Cerebellar cortex (tissue), 1 donor: ENCODE measurements at regions not wholly inside any gene's neighbourhood (a gene's known extent, or its start where the extent isn't known, plus 50 kb on each side); places are given as distances from the start of the nearest gene placed in this dataset.
A peak's percentile ranks its signal among the peaks of the same experiment; 100 is the strongest.

Source experiments
- DNase-seq: peaks from one replicate; pipeline ENCODE4 v3.0.0-alpha.2; 2015; ENCODE audit warnings: low spot score

DNA sequence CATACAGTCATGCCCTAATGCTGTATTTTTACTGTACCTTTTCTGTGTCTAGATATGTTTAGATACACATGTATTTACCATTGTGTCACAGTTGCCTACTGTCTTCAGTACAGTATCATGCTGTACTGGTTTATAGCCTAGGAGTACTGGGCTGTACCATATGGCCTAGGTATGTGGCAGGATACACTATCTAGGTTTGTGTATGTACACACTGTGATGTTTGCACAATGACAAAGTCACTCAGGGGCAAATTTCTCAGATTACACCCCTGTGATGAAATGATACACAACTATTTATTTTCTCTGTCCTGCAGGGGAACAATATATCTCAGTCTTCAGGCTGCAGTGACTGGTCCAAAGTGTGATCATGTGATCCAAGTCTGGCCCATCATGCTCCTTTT is 1076.1 kb downstream of the VRK1 start:
- no peak for DNase-seq

GRCh38 chr14:97874394-97874793 is 1077.2 kb downstream of the VRK1 start:
- no peak for DNase-seq

GRCh38 chr14:97878206-97878605 is 1081.0 kb downstream of the VRK1 start:
- DNase-seq: no peak

GRCh38 chr14:97878727-97879126 is 1081.5 kb downstream of the VRK1 start:
- no peak for DNase-seq

DNA sequence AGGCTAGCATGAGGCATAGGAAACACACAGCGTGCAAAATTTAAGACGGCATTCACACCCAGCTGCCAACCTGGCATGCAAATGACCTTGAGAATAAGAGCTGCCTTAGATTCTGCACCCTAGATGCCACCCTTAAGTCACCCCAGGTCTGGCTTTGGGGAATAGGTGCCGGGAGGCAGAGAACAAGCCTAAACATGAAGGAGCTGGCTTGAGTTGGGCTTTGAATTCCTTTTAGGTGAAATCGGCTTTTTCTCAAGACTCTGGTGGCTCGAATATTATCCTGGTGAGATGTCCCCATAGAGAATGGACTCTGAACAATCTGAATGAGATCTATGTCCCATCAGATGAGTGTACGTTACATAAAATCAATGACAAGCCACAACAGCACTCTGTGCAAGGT is 1090.5 kb downstream of the VRK1 start:
- DNase-seq: no peak

DNA sequence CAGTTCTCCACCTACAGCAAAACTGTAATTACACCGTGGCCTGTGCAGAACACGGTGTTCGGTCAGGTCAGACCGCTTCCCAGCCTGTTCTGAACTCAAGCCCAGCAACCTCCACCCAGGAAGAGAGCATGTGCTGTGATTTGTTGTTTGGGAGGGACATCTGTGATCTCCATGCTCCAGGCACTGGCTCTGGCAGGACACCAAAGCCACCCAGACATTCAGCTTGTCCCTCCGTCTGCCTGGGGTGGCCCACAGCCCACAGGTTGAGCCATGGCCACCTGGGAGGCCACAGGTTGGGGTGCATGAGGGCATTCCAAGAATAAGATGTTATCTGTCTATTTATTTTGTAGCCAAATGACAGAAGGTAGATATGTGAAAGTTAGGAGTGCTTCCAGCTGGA is 1091.1 kb downstream of the VRK1 start:
- peak; percentile 88 for DNase-seq

- DNase-seq: no peak
Measured at GRCh38 chr14:97891515-97891914, 1094.3 kb downstream of the VRK1 start.

- DNase-seq: no peak
Measured at GRCh38 chr14:97894552-97894951, 1097.4 kb downstream of the VRK1 start.

- no peak for DNase-seq
Measured at GRCh38 chr14:97900196-97900854, 1103.1 kb downstream of the VRK1 start.

DNA sequence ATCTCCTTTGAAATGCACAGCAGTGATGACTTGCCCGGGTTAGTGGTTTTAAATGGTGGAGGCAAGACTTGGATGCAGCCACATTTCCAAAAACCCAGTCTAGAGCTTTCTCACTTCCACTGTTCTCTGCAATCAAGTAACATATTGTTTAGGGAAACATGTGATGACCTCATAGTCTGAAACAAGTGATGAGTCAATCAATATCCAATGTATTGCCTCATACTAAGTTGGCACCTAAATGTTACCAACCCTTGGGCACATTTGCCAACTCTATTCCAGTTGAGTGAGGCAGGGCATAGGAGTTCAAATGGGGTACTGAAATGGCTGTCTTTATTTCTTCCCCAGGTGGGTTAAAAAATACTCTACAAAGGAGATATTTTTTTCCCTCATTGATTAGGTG is 1105.4 kb downstream of the VRK1 start:
- no peak for DNase-seq

- DNase-seq: no peak
Measured at GRCh38 chr14:97903821-97904220, 1106.6 kb downstream of the VRK1 start.

- DNase-seq: no peak
Measured at GRCh38 chr14:97912217-97912616, 1115.0 kb downstream of the VRK1 start.

GRCh38 chr14:97916100-97916499 is 1118.9 kb downstream of the VRK1 start:
- no peak for DNase-seq

DNA sequence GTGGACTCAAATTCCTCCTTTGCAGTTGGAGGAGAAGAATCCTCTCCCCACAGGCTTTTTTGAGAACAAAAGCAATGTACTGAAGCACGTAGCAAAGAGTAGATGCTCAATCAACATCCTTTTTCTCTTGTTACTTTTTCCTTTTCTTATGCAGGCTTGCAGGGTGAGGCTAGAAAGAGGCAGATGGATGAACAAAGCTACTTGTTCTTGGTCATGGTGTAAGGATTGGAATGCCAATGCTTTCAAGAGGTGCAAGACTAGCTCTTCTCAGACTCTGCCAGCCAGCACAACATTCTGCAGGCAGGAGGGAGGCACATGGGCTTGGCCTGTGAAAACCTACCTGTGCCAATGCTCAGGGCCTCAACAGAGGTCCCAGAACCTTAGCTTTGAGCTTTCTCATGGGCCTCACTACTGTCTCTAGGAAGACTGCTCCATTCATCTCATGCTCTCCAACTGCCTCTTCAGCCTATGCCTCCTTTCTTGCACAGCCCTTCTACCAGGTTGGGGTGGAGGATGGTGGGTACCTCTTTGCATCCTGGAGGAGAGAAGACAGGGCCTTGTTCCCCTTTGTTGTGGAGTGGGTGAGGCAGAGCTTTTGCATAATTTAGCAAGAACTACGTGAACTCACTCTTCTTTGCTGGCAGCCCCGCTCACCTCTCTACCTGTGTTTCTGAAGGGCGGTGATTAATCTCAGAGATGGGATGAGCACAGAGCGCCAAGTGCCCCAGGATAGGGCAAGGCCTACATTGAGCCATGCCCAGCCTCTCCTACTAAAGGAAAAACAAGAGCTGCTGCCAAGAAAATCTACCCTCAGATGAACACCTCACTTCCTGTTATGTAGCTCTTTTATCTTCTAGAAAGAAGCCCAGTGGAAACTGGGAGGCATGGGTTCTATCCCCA is 1119.7 kb downstream of the VRK1 start:
- no peak for DNase-seq

DNA sequence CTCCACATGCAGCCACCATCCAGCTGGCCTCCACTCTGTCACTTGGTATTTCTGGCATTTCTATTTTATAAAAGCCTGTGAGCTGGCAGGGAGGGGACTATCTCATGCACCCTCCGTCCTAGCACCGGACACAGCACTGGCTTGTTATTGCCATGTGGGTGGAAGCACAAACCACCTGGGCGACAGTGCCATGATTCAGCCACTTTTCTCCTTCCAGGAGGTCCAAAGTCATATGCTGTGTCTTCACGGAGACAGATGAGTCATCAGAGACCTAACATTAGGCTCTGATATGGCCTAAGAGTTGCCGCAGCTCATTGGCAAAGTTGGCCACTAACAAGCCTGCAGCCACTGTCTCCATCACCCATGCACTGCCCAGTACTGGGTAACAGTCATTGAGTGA is 1123.0 kb downstream of the VRK1 start:
- no peak for DNase-seq

- no peak for DNase-seq
Measured at GRCh38 chr14:97921296-97921695, 1124.1 kb downstream of the VRK1 start.

DNA sequence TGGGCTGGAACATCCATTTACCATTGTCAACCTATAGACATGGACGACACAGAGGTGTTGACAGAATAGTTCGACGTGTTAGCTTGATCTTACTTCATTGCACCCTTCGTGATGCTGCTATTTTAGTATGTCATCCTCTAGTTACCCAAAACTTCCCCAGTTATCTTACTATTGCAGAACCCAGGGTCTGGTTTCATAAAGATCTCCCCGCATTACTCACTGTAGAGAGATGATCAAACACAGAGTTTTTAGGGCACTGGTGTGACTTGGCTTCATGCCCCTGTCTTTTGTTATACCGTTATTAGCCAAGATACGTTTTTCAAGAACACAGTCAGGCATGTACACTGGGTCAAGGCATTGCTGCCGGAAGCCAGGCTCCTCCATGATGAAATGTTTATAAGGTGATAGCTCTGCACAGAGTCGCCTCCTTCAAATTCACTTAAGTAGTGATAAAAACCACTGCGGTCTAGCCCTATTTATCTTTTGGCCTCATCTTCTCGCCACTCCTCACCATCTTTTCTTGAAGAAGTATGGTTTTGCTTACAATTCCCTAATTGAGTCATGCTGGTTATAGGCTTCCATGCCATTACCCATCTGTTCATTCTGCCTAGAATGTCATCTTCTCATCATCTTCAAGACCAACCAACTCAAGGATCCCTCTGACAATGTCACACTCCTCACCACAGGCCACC is 1127.9 kb downstream of the VRK1 start:
- DNase-seq: no peak

GRCh38 chr14:97930166-97930565 is 1133.0 kb downstream of the VRK1 start:
- no peak for DNase-seq

DNA sequence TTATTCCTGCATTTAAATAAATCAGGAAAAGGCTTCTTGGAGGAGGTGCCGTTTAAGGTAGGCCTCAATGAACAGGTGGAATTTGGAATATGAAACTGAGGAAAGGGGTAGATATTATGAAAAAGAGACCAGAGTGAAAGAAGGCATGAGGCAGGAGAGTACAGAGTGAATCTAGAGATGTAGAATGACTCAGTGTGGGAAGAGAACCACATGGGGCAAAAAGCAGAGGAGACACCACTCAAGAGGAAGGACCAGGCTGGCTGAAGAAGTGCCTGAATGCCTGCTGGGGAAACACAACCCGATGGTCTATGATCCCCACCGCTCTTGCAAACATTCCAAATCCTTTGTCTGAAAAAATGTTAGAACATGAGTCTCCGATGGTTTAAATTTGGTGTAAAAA is 1134.1 kb downstream of the VRK1 start:
- DNase-seq: no peak

DNA sequence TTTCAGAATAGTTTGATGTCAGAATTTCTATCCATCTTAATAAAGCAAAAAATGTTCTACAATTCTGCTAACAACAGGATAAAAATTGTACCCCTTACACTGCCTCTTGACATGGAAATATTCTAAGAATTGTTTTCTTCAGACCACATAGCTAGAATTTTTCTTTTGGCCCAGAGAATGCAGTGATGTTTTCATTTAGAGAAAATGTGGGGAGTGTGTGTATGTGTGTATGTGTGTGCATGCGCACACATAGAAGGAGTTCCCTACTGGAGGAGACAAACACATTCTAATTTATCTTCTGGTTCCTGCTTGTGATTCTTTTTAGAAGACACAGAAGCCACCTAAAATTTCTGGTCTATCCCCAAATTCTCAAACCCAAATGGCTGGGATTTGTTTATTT is 1145.7 kb downstream of the VRK1 start:
- no peak for DNase-seq

- DNase-seq: no peak
Measured at GRCh38 chr14:97943619-97944018, 1146.4 kb downstream of the VRK1 start.

DNA sequence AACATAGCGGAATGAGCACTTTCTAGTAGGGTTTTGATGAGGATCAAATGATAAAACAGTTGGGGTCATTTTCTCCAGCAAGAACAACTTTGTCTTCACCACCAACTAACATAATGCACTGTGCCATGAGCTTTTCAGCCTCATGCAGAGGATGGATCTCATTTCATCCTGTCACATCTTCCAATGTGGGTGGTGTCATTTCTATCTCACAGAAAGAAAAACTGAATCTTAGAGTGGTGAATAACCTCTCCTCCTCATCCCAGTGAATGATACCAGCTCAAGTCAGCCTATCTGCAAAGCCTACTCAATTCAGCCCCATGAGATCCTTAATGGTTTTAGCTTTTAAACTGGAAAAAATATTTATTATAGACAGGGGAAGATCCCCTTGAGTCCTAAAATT is 1147.2 kb downstream of the VRK1 start:
- no peak for DNase-seq

DNA sequence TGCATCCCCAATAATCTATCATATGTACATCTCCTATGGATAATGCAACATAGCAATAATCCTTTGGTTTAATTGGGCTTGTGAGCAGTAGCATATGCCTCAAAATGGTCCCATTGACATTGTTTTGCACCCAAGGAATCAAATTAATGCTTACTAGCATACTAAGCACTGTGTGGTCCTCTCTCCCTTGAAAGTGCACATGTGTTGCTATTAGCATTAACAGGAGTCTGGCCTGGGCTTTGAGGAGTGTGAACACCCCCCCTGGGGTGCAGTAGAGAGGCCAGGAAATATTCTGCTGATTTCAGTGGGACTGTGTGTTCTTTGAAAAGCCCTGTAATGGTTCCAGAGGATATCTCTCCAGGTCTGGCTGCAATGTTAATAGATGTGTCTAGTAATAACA is 1148.4 kb downstream of the VRK1 start:
- peak; percentile 6 for DNase-seq
